ENCODE measurements at regions not wholly inside any gene's neighbourhood (a gene's known extent, or its start where the extent isn't known, plus 50 kb on each side); places are given as distances from the start of the nearest gene placed in this dataset.

DNA sequence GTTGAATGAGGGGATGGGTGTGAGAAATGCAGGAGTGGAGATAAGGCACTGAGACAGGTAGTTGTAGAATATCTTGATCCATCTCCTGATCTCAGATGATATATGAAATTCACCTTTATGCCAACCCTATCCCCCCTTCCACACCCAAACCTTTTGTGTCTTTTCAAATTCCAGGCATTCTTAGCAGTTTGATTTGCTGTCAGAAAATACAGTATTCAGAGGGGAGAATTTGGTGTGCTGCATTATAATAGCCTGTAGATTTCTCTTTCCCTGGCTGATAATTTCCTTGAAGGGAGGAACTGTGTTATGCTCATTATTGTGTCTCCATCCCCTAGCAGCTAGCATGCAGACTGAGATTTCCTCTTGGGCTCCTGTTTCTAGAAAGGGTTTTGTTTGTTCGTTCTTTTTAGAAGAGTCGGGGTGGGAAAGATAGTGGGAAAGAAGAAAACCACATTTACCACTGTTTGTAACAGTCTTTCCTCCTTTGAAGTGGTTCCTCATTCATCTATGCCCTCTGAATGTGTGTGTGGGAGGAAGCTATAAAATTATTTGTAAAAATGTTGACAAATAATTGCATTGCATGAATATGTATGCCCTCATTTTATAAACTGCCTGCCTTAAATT, 373.4 kb downstream of the DIPK2A start:
- TF ChIP-seq CTCF (IDR thresholded peaks at IDR 0.05) (no peak), POLR2A (IDR thresholded peaks at IDR 0.05) (no peak)

All from breast epithelium (tissue), 3 donors.